AG08395 (cell line): ENCODE measurements at regions not wholly inside any gene's neighbourhood (a gene's known extent, or its start where the extent isn't known, plus 50 kb on each side); places are given as distances from the start of the nearest gene placed in this dataset.
"Not testable (repeated sequence)": the region's sequence is repeated elsewhere in the genome, so short reads cannot be mapped to it uniquely, and the experiment has no call there.

Experiments
- DNase-seq: peaks from one replicate; pipeline ENCODE4 v3.0.0; 2012; ENCODE audit warnings: mixed read lengths, low spot score

- DNase-seq = no peak
Measured at GRCh38 chr14:104250175-104250574, 111.8 kb downstream of the KIF26A start.

- DNase-seq = no peak
Measured at GRCh38 chr14:104252256-104253215, 114.1 kb downstream of the KIF26A start.

GRCh38 chr14:104253223-104253822, 114.9 kb downstream of the KIF26A start:
- DNase-seq = no peak

GRCh38 chr14:104253901-104254353, 115.5 kb downstream of the KIF26A start:
- no peak for DNase-seq

GRCh38 chr14:104254735-104255400, 116.5 kb downstream of the KIF26A start:
- no peak for DNase-seq

- DNase-seq = no peak
Measured at GRCh38 chr14:104256025-104256424, 117.6 kb downstream of the KIF26A start.

- no peak for DNase-seq
Measured at GRCh38 chr14:104262515-104263514, 124.4 kb downstream of the KIF26A start.

- no peak for DNase-seq
Measured at GRCh38 chr14:104263675-104264358, 125.4 kb downstream of the KIF26A start.

- DNase-seq = no peak
Measured at GRCh38 chr14:104264495-104265265, 126.3 kb downstream of the KIF26A start.

GRCh38 chr14:104265918-104266630, 127.7 kb downstream of the KIF26A start:
- DNase-seq = no peak

- DNase-seq = no peak
Measured at GRCh38 chr14:104266631-104267575, 128.5 kb downstream of the KIF26A start.

GRCh38 chr14:104267895-104268294, 129.5 kb downstream of the KIF26A start:
- DNase-seq = no peak

- no peak for DNase-seq
Measured at GRCh38 chr14:104268295-104268694, 129.9 kb downstream of the KIF26A start.

GRCh38 chr14:104268725-104269436, 130.5 kb downstream of the KIF26A start:
- no peak for DNase-seq

GRCh38 chr14:104269511-104270241, 131.3 kb downstream of the KIF26A start:
- DNase-seq = not testable (repeated sequence)

GRCh38 chr14:104271391-104271790, 133.0 kb downstream of the KIF26A start:
- DNase-seq = no peak

- no peak for DNase-seq
Measured at GRCh38 chr14:104274806-104275205, 136.4 kb downstream of the KIF26A start.
